WI38 (cell line): ENCODE measurements at regions not wholly inside any gene's neighbourhood (a gene's known extent, or its start where the extent isn't known, plus 50 kb on each side); places are given as distances from the start of the nearest gene placed in this dataset.

Source experiments
- H3K4me3 ChIP-seq: 2 replicates; pipeline ENCODE4 v1.5.1; 2011; ENCODE audit warnings: low read depth, mild to moderate bottlenecking, control low read depth, low read length
- CTCF ChIP-seq: IDR thresholded peaks from 2 replicates; pipeline ENCODE4 v1.5.1; 2012; ENCODE audit warnings: low read depth, mild to moderate bottlenecking, control low read depth, low read length

- TF ChIP-seq CTCF, result no peak
- no peak overlapping the region for H3K4me3 ChIP-seq
Observed at GRCh38 chr6:140623498-140623897, 1249.0 kb upstream of the CITED2 start.

GRCh38 chr6:140620496-140620895 lies 1246.0 kb upstream of the CITED2 start:
- H3K4me3 ChIP-seq, result no peak overlapping the region
- no peak for TF ChIP-seq CTCF

- TF ChIP-seq CTCF, result no peak
- H3K4me3 ChIP-seq, result no peak overlapping the region
Observed at GRCh38 chr6:140609956-140610355, 1235.5 kb upstream of the CITED2 start.

- no peak overlapping the region for H3K4me3 ChIP-seq
- TF ChIP-seq CTCF, result no peak
Observed at GRCh38 chr6:140609321-140609720, 1234.9 kb upstream of the CITED2 start.

- no peak overlapping the region for H3K4me3 ChIP-seq
- no peak for TF ChIP-seq CTCF
Observed at GRCh38 chr6:140604786-140605185, 1230.3 kb upstream of the CITED2 start.

GRCh38 chr6:140602431-140603248 lies 1228.2 kb upstream of the CITED2 start:
- H3K4me3 ChIP-seq, result no peak overlapping the region
- no peak for TF ChIP-seq CTCF

GRCh38 chr6:140601021-140601808 lies 1226.8 kb upstream of the CITED2 start:
- no peak for TF ChIP-seq CTCF
- no peak overlapping the region for H3K4me3 ChIP-seq
